Left forelimb (tissue), 1 donor: ENCODE measurements at regions not wholly inside any gene's neighbourhood (a gene's known extent, or its start where the extent isn't known, plus 50 kb on each side); places are given as distances from the start of the nearest gene placed in this dataset.
A peak's percentile ranks its signal among the peaks of the same experiment; 100 is the strongest.

Experiments
- DNase-seq: peaks from one replicate; pipeline ENCODE4 v3.0.0-alpha.2; 2018; ENCODE audit warnings: low spot score

DNA sequence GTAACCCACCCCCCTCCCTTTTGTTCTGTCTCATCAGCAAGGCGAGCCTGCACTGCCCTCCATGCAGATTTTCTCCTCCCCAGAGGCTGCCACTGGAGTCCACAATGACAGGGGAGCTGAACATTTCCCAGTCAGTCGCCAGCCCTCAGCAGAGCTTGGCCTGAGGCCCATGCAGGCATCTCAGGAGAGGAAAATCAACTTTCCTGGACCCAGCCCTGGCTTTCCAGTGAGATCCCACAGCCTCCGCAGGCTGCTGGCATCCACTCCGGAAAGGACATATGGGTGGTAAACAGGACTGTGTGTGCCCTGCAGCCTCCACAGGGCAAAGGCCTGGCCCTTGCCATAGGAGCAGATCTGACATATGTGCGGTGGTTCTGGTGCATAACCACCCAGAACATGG lies 253.8 kb downstream of the TNS1 start:
- no peak for DNase-seq

DNA sequence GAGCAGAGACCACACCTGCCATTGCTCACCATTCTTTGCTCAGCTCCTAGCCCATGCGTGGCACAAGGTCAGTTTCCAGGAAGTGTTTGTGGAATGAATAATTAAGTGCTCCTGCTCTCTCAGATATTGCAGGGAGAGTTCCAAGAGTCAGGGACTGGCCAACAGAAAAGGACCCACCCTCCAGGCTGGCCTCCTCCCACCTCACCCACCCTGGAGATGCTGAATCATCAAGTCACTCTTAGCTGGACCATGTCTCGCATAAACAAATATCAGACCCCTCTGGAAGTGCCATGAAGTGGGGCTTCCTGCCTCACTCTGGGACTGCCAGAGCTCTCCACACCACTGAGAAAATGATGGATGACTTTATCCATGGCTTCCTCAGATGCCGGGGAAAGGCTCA lies 256.0 kb downstream of the TNS1 start:
- DNase-seq, result no peak

DNA sequence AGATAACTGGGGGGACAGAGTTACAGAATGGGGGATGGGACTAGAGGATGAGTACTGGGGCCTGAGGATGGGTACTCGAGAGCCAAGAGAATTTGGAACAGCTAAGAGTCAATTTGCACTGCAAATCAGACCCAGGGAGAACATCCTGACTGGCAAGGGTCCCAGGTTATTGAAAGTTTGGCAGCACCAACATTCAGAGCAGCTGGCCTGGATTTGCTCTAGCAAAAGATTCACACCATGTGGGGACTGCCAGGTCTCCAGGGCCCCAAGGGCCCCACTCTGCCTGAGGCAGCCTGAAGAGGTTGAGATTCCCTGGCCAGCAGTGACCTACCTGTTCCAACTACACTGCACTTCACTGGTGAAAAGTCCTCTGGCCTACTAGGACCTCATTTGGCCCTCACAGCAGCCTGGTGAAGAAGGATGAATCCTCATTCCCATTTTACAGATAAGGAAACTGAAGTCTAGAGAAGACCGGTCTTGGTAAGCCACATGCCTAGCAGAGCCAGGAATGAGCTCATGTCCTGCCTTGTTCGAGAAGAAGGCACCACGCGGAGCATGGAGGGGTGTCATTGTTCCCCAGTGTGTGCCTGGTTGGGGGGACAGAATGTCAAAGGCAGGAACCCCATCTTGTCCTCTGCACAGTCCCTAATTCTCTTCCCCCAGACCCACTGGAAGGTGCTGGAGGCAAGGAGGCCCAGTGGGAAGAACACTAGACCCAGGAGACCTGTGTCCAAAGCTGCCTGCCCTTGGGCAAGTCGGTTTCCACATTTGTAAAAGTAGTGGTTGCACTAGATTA lies 258.6 kb downstream of the TNS1 start:
- no peak for DNase-seq

DNA sequence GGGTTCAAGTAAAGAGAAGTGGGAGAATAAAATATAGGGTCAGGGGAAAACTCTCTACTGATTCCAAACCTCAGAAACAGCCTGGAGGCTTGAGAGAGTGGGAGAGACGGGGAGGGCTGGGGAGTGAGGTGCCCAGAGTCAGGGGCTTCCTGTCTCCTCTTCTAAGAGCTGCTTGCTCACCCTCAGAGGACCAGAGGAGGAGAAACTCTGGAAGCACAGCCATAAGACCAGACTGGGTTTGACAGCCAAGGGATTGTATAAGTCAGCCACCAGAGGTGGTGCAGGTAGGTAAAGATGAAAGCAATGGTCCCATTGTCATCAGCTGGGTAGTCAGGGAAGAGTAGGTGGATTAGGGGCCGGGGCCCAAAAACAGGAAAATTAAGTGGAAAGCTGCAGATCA lies 259.4 kb downstream of the TNS1 start:
- DNase-seq, result no peak

DNA sequence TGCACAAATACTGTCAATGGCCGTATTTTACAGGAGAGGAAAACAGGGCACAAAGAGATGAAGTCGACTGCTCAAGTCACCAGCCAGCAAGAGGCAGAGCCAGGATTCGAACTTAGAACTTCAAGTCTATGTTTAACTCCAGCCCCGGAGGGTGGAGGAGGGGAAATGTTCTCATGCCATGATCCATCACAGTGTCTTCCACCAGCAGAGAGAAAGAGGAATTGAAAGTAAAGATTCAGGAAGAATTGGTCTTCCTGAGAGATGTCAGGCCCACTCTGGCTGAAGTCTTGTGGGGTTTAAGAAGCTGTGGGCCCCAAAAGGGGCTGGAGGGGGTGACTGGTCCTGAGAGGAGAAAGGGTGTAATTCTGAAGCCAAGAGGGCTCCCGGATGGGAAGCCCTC lies 260.0 kb downstream of the TNS1 start:
- no peak for DNase-seq

DNA sequence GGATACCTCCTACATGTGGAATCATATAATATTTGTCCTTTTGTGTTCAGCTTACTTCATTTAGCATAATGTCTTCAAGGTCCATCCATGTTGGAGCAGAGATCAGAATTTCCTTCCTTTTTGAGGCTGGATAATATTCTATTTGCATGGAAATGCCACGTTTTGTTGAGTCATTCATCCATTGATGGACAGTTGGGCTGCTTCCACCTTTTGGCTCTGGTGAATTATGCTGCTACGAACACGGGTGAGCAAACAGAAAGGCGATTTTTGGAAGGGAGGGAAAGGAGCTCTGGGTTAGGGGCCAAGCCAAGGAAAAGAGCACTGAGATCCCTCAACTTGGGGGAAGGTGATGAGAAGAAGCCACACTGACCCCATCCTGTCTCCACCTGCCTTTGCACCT lies 260.5 kb downstream of the TNS1 start:
- DNase-seq, result no peak

DNA sequence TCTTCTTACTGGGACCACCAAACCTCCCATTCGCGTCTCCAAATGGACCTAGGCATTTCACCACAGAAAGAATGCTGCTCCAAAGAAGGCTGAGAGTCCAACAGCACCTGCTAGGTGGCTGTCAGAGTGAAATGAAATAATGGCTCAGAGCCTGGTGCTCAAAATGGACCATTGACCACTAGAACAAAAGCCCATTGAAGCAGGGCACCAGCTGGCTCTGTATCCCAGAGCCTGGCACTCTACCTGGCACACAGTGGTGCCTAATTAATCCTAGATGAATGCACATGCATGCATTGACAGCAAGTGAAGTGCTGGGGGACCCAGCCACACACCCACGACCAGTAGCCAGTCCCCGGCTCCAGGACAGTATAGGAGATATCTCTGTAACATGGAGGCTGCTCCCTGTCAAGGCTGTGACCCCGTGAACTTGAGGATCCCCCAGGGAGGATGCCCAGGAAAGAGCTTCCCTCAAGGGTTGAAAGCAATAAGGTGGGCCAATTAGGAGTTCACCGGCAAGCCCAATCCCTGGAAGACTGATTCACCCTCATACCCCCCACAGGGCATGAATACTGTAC lies 261.3 kb downstream of the TNS1 start:
- DNase-seq, result no peak

DNA sequence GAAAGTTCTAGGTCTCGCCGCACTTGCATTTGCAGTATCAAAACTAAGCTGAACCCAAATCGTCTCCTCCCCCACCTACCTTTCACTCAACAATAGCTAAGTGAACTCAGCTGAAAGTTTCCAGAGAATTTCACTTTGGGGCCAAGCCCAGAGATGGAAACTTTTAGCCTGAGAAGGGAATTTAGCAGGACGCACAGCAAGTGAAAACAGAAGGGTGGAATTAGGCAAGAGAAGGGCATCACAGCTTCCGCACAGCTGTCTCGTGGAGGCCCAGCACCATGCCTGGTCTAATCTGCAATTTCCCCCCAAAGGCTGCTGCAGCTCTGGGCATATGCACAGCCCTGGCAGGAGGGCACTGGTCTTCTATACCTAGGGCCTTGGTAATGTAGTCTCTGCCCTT lies 262.0 kb downstream of the TNS1 start:
- no peak for DNase-seq

DNA sequence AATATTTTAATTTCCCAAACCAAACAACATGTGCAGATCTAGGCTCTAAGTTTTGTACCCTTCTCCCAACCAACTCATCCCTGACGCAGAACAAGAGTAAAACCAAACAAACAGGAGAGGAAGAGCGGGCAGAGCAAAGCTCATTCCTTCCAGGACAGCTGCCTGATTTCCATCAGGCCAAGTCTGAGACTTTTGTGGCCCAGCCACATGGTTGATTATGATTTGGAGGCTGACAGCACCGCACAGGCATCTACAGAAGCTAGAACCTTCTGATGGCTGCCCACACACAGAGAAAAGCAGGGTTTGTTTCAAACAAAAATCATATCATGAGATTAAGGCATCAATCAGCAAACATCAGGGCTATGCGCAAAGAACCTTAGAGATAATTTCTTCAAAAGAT lies 262.6 kb downstream of the TNS1 start:
- DNase-seq, result no peak

DNA sequence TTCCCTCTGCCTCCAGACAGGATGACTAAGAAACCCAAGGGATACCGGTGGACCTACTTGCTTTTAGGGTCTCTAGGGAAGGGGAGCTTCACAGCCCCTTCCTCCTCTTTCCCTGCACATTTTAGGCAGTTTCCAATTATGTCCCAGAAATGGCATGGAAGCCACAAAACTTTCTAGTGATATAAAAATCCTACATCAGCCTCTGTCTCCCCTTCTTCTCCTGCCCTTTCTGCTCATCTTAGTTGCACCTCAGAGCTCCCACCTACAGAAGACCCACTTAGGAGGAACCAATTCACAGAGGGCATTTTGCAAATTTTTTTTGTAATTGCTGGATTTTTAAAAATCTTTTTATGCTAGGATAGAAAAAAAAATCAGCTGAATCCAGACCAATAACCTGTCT lies 263.1 kb downstream of the TNS1 start:
- DNase-seq, result no peak

DNA sequence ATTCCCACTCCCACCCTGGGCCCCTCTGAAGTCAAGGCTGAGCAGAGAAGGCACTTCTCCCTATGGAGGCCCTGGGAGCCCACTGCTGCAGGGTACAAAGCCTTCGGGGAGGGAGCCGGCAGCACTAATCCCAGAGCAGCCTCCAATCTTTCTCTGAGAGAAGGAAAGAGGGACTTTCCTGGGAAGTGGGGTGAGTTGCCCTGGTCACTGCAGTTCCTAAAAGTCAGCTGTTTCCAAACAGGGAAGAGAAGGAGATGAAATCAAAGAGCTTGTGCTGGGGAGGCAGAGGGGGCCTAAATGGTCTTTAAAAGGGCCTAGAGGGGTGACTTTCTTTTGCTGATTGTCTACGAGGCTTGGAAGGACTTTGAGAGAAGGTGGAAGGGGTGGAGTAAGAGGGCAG lies 264.7 kb downstream of the TNS1 start:
- DNase-seq, result peak; percentile 33

DNA sequence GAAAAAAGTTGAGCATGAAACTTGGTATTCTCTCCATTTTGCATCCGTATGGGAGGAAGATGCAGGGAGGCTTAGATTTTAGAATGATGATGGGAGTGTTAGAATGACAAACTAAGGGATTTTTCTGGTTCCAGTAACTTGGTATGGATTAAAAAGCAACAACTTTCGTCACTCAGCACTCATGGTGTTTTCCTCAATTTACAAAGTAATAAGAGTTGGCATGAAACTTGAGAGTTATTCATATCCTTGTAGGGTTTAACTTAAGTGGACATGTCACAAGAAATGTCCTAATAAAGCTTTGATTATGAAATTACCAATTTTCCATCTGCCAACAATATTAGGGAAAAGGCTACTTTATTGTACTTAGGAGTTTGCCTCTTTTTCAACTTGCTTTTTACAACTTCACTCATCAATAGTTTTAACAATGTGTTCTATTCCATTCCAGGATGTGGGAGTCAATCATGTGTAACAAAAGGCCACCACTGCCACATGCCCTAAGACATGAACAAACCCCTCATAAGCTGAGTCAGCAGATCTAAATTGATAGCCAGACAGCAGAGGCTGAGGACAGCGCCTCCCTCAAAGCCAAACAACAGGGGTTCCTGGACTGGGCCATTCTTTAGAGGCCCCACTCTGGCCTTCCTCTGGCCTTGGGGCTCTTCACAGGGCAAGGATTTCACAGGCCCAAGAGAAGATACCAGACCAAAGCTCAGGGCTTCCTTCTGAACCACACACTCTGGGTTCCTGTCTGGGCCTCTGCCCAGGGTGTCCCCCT lies 265.8 kb downstream of the TNS1 start:
- DNase-seq, result peak; percentile 61

DNA sequence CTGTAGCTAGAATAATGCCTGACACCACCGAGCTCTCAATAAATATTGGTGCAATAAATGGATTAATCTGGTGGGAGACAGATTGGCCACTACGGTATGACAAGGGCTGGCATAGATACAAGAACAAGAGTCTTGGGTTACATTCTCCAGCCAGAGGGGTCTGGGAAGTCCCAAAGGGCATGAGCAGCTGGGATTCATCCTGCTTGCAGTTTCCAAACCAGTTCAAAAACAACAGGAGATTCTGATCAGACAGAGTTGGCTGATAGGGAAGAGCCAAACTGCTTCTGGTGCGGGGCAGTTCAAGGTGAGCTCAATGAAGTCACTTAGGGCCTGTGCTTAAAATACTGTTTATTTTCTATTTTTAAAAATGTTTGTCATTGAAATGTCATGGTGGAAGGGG lies 266.9 kb downstream of the TNS1 start:
- peak; percentile 15 for DNase-seq

DNA sequence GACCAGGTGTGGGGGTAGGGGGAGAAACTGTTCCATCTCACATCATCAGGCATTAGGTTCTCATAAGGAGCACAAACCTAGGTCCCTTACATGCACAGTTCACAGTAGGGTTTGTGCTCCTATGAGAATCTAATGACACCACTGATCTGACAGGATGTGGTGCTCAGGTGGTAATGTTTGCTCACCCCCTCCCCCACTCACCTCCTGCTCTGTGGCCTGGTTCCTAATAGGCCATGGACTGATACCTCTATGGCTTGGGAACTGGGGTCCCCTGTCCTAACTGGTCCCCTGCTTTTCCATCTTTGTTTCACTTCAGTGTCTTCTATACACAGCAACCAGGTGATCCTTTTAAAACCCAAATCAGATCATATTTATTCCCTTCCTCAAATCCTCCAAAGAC lies 267.8 kb downstream of the TNS1 start:
- DNase-seq, result peak; percentile 57

DNA sequence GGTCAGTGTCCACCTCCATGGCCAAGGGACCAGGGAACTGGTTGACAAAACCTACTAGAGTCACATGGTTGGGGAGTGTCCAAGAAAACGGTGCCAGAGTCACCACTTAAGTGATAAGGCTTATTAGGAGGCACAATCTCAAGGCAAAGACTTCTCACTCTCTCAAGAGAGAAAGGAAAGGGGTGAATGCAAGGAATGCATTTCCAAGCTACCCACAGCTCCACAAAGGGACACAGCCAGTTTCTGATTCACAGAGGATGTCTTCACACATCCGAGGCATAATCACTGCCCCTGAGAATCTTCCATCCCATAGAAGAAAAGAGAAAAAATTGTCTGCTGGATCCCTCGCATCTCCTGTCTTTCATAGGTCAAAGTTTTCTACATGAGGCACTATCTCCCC lies 269.3 kb downstream of the TNS1 start:
- no peak for DNase-seq

DNA sequence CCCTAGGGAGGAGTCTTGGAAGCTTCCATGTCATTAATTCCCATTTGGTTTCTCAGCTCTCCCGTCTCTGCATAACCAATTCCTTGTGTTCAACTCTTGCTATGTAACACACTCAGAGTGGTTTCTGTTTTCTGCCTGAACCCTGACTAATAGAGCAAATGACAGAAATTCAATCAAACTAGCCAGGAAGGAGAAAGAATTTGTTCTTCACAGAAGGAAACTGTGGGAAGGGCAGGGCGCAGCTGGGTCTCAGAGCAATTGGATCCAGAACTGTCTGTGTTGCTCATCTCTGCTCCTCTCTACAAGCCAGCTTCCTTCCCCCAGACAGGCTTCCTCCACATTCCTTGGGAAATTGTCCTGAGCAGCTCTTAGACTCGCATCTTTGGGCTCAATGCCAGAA lies 269.8 kb downstream of the TNS1 start:
- no peak for DNase-seq

DNA sequence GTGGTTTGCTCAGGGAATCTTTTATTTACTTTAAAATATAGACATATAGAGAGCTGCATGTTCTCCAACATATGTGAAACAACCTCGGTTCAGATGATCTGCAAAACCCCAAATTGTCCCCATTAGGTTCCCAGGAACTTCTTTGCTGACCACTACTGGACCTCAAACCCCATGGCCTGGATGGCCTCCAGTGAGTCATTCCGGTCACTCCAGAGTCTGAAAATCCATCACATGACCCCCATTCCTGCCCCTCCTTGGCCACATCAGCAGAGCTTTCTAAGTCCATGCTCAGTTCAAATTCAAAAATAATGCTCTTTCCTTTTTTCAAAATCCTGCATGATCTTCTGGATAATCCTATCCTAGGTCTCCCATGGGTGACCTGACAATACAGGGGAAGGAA lies 271.0 kb downstream of the TNS1 start:
- no peak for DNase-seq

DNA sequence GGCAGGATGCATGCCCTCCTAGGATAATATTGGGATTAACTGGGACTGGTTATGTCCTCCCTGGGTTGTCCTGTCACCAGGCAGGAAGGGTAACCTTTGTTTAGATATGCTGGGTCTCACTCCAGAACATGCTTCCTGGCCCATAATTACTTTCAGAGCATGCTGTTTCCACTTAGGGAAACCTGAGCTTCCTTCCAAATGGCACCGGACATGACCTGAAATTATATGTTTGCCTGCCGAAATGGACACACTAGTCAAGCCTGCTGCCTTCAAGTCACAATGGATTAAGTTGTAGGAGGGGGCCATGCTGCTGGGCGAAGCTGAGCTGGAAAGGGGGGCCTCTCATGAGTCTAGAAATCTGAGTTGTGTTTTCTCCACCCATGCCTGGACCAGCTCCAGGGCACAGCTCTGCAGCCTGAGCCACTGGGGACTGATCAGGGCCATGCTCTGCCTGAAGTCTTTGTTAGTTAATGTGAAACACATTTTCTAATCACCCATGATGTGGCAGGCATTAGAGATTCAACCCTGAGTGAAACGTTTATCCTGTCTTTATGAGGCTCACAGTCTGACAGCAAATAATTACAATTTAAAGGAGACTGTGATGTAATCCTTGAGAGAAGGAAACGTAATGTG lies 273.3 kb downstream of the TNS1 start:
- peak; percentile 86 for DNase-seq

DNA sequence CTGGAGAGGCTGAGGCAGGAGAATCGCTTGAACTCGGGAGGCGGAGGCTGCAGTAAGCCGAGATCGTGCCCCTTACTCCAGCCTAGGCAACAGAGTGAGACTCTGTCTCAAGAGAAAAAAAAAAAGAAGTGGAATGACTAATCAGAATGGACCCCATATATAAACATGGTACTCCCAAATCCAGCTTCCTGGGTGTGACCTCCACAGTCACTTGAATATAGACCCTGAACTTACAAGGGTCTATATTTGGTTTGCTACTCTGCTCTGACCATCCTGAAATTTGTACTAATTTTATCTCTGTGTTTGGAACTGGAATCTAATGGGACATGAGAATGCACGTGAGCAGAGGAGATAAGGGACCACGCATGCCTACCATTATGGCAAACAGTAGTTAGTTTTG lies 275.0 kb downstream of the TNS1 start:
- DNase-seq, result no peak

DNA sequence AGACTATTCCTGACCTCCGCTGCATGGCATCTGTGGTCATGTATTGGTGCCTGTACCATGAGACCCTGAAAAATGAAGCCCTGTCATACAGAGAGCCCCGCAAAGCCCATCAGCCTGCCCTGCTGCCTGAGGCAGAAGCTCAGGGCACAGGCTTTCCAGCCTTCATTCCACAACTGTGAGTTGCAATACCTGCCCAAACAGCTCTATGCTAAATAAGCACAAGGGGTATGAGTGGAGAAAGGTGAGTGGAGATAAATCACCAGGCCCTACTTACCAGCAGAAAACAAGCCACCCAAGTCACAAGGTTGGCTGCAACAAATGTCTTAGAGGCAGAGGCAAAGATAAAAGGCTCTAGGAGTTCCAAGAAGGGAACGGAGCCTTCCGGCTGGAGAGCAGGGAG lies 277.4 kb downstream of the TNS1 start:
- DNase-seq, result peak; percentile 5

DNA sequence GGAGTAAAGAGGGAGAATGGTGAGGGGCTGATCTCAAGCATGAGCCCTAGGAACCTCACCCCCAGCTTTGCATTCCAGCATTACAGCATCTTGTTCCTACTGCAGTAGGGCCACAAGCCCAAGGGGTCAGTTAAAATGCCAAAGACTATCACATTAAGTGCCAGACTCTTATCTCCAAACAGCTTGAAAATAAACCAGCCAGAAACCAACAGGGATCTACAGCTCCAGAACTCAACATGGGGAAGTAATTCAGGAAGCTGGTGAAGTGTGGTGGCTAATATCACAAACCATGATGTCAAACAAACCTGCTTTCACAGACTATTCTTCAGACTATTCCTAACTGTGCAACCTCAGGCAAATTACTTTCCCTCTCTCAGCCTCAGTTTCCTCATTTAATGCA lies 278.3 kb downstream of the TNS1 start:
- DNase-seq, result no peak

DNA sequence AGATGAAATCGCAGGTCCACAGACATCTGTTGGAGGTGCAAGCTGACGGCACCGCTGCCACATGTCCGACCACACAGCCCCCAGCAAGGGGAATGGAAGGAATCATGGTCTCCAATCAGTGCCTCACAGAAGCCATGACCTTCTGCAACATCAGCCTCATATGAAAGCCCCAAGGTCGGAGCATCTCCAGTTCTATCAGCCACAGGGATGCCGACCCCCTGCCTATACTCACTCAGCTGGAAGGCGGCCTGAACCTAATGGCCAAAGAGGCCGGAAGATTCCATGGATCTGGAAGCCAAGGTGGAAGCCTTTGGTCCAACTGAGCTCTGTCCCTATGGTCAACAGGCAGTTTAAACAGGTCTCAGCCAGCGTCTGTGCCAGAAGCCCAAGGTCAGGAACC lies 278.8 kb downstream of the TNS1 start:
- DNase-seq, result no peak
